ENCODE measurements at regions not wholly inside any gene's neighbourhood (a gene's known extent, or its start where the extent isn't known, plus 50 kb on each side); places are given as distances from the start of the nearest gene placed in this dataset.

DNA sequence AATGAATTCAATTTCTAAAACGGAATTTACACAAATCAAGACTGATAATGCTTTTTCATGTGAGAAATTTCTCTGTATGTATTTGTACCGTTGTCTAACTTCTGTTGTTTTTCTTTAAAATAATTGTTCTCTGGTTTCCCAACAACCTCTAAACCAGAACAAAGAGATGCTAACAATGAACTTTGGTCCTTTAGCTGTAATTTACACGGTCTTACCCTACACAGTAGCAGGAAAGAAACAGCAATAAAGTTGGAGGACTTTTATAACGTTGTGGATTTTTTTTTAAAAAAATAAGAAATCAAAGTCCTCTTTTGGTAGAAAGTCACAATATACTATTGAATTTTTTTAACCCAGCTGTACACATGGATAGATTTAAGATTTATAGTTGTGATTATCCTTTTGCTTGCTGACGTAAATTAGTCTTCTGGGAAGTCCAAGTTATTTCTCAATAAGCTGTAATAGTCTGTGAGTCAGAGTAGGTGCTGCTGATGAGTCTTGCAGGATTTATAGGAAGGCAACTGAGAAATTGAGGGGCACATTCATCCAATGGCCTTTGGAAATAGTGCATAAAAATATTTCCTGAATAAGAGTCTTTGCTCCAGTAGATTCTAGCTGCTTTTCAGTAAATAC, 76.8 kb upstream of the PCSK1 start:
- no peak for TF ChIP-seq EP300 (IDR thresholded peaks at IDR 0.05)
- intact Hi-C loops (cut with DNase I): no loop called here
- no peaks in the 10 kb centered on the region for H3K4me1 ChIP-seq (ENCODE audit: insufficient read depth)
- H3K9me3 ChIP-seq: no peaks in the 10 kb centered on the region
- 20 to 24% (median 24%) methylated on average over 5 of the region's 5 CpGs for WGBS, 3 donors
- H3K27me3 ChIP-seq: no peaks in the 10 kb centered on the region
- no peak overlapping the region for H3K27ac ChIP-seq
- H3K4me3 ChIP-seq: no peak overlapping the region
- no peaks in the 10 kb centered on the region for H3K36me3 ChIP-seq
- DNase-seq: no peak

DNA sequence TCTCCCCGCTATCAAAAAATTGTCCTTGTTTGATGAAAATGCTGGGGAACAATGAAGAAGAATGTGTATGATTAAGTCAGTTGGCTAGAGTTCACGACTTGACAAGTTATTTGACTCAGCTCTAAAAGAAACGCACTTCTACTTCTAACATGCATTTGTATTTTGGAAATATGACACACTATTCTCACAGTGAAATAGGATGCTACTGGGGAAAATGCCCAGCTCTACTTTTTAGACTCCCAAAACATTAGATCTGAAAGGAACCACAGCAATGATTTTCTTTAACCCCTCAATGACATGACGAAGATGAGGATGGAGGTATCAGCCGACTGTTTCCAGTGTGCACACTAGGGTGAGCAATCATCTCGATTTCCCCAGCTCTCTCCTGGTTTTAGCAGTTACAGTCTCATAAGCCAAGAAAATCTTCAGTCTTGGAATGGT, 83.6 kb upstream of the PCSK1 start:
- H3K27me3 ChIP-seq: no peaks in the 10 kb centered on the region
- no peaks in the 10 kb centered on the region for H3K9me3 ChIP-seq
- H3K36me3 ChIP-seq: no peaks in the 10 kb centered on the region
- intact Hi-C loops (cut with DNase I): no loop called here
- TF ChIP-seq POLR2A (IDR thresholded peaks at IDR 0.05): no peak
- TF ChIP-seq, protein P1, sequence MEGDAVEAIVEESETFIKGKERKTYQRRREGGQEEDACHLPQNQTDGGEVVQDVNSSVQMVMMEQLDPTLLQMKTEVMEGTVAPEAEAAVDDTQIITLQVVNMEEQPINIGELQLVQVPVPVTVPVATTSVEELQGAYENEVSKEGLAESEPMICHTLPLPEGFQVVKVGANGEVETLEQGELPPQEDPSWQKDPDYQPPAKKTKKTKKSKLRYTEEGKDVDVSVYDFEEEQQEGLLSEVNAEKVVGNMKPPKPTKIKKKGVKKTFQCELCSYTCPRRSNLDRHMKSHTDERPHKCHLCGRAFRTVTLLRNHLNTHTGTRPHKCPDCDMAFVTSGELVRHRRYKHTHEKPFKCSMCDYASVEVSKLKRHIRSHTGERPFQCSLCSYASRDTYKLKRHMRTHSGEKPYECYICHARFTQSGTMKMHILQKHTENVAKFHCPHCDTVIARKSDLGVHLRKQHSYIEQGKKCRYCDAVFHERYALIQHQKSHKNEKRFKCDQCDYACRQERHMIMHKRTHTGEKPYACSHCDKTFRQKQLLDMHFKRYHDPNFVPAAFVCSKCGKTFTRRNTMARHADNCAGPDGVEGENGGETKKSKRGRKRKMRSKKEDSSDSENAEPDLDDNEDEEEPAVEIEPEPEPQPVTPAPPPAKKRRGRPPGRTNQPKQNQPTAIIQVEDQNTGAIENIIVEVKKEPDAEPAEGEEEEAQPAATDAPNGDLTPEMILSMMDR (IDR thresholded peaks at IDR 0.05): no peak
- TF ChIP-seq EP300 (IDR thresholded peaks at IDR 0.05): no peak
- DNase-seq: no peak
- H3K4me3 ChIP-seq: no peak overlapping the region
- H3K27ac ChIP-seq: no peak overlapping the region
- WGBS, 3 donors: 62 to 70% (median 67%) methylated on average over 6 of the region's 6 CpGs
- no peaks in the 10 kb centered on the region for H3K4me1 ChIP-seq (ENCODE audit: insufficient read depth)

DNA sequence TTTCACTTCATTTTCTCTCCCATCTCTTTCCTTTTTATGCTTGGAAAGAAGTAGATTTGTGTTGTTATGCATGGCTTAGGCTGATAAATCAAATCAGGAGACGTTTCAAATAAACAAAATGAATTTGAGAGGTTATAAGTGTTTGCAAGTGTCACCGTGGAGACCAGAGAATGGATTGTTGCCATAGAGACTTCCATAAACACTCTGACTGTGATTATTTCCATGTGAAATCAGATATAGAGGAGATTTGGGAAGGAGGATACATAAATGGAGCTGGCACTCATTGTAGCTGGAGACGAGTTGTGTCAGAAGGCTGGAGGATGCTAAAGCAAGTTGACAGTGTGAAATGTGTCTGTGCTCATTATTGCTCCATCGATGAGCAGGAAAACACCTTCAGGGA, 84.2 kb upstream of the PCSK1 start:
- Histone ChIP-seq H3K27ac (no peak overlapping the region), H3K36me3 (no peaks in the 10 kb centered on the region), H3K9me3 (no peaks in the 10 kb centered on the region), H3K4me3 (no peak overlapping the region), H3K4me1 (ENCODE audit: insufficient read depth) (no peaks in the 10 kb centered on the region), H3K27me3 (no peaks in the 10 kb centered on the region)
- DNase-seq: no peak
- 53 to 60% (median 59%) methylated on average over 4 of the region's 4 CpGs for WGBS, 3 donors
- intact Hi-C loops (cut with DNase I): no loop called here
- TF ChIP-seq POLR2A (IDR thresholded peaks at IDR 0.05) (no peak), EP300 (IDR thresholded peaks at IDR 0.05) (no peak)
- TF ChIP-seq, protein P1 (IDR thresholded peaks at IDR 0.05): no peak

DNA sequence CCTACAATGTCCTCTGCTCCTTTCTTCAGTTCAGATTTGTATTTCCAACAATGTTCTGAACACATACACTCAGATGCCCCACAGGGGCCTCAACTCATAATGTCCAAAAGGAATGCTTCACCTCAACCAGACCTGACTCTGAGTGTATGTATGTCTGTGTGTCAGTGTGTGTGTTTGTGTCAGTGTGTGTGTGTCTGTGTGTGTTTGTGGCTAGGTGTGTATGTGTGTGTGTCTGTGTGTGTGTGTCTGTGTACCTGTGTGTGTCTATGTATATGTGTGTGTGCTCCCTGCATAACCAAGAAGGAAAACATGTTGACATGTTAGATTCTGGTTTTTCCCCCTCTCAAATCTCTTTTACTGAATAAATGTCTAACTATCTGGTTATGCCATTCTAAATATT, 87.3 kb upstream of the PCSK1 start:
- Histone ChIP-seq H3K27ac (no peak overlapping the region), H3K4me1 (ENCODE audit: insufficient read depth) (no peaks in the 10 kb centered on the region), H3K4me3 (no peak overlapping the region), H3K36me3 (no peaks in the 10 kb centered on the region), H3K27me3 (no peaks in the 10 kb centered on the region), H3K9me3 (no peaks in the 10 kb centered on the region)
- TF ChIP-seq POLR2A (IDR thresholded peaks at IDR 0.05): no peak
- TF ChIP-seq, protein P1 (IDR thresholded peaks at IDR 0.05): no peak
- TF ChIP-seq EP300 (IDR thresholded peaks at IDR 0.05): no peak
- intact Hi-C loops (cut with DNase I): no loop called here
- no peak for DNase-seq

DNA sequence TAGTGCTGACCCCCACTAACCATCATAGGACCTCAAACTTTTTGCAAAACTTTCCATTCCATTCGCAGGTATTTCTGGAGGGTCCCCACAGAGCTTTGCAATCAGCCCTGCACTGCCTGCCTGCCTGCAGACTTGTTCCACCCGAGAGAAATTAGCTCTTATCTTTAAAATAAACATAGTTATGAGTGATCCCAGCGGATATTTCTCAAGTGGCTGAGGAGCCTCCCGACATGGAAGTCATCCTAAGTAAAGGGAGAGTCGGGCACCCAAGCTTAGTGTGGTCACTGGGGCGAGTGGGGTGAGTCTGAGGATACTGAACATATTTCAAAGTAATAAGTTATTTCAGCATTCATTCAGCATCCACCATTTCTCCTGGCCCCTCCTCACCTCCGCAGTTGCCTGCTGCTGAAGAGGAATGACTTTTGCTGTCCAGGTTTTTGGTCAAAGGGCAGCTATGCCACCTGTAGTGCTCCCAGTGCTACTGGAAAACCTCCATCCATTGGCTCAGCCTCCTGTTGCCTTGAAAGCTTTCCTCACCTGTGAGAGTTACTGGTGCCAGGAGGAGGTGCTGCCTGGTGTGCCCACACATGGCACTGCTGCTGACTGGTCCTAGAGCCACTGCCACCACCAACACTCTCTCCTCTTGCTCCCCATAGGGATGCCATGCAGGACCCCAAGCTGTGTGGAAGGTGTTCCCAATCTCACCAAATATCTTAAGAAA, 89.7 kb upstream of the PCSK1 start:
- TF ChIP-seq, protein P1 (IDR thresholded peaks at IDR 0.05): no peak
- TF ChIP-seq POLR2A (IDR thresholded peaks at IDR 0.05): no peak
- intact Hi-C loops (cut with DNase I): no loop called here
- Histone ChIP-seq H3K9me3 (no peaks in the 10 kb centered on the region), H3K4me3 (no peak overlapping the region), H3K27me3 (no peaks in the 10 kb centered on the region), H3K4me1 (ENCODE audit: insufficient read depth) (no peaks in the 10 kb centered on the region), H3K27ac (no peak overlapping the region), H3K36me3 (no peaks in the 10 kb centered on the region)
- WGBS, 3 donors: 32 to 47% (median 40%) methylated on average over 7 of the region's 7 CpGs
- no peak for DNase-seq

Data from ovary (tissue), 7 donors.